GM12878 (cell line): ENCODE measurements at regions not wholly inside any gene's neighbourhood (a gene's known extent, or its start where the extent isn't known, plus 50 kb on each side); places are given as distances from the start of the nearest gene placed in this dataset.

Experiments used
- ATAC-seq: fragments of 200-7000 bp; cut with Tn5 transposase; 3 replicates; pipeline ENCODE4 v1.9.1; 2020; ENCODE audit warnings: mild to moderate bottlenecking, moderate library complexity
- BruUV-seq: library from RNA; stranded (reverse); fragments of 400-500 nt; replicated peaks from 2 replicates; lab custom pipeline; 2021; lab: Mats Ljungman, UMichigan
- CTCF ChIA-PET: fragments of 300-600 bp; sonication (Branson Sonifier 250); formaldehyde crosslinking; extraction: SDS; loops from one replicate; lab custom pipeline; 2021; ENCODE audit warnings: inconsistent platforms; lab: Yijun Ruan, JAX
- POLR2A ChIA-PET: fragments of 350-600 bp; formaldehyde crosslinking; extraction: SDS; loops from one replicate; lab custom pipeline; 2021; ENCODE audit warnings: inconsistent platforms; lab: Charles Lee
- RAD21 ChIA-PET: fragments of 300-600 bp; sonication (Branson Sonifier 250); formaldehyde crosslinking; loops from one replicate; lab custom pipeline; 2023; ENCODE audit warnings: antibody characterized with exemption; ENCODE audit not compliant: unreplicated experiment; lab: Charles Lee
- SMC1A ChIA-PET: fragments of 300-600 bp; sonication (Branson Sonifier 250); formaldehyde crosslinking; loops from one replicate; lab custom pipeline; 2023; ENCODE audit not compliant: unreplicated experiment, uncharacterized antibody; lab: Charles Lee
- DNase-seq: peaks from one replicate; pipeline ENCODE4 v3.0.0-alpha.2; 2011; ENCODE audit warnings: low read depth, low spot score
- FAIRE-seq: peaks from 3 replicates; lab custom pipeline; 2011; peaks lifted over from hg19 to GRCh38; lab: Jason Lieb, UNC
- H2AFZ ChIP-seq: 2 replicates; pipeline ENCODE4 v1.6.0; 2011; ENCODE audit warnings: low read depth, low read length, control low read depth; ENCODE audit not compliant: control insufficient read depth
- H3K27ac ChIP-seq: 2 replicates; pipeline ENCODE4 v1.5.1; 2011; ENCODE audit warnings: control low read depth; ENCODE audit not compliant: control insufficient read depth, insufficient read depth
- H3K27me3 ChIP-seq, 2 experiments: replicated peaks in 1 of 2; 2 replicates each; pipeline versions ENCODE4 v1.6.0 to v1.6.1; 2011; ENCODE audit warnings: low read length in 1 of 2; ENCODE audit not compliant: control insufficient read depth in 2 of 2, insufficient read depth in 2 of 2
- H3K36me3 ChIP-seq, 2 experiments: 2 replicates each; pipeline ENCODE4 v1.5.1; 2011; ENCODE audit warnings: low read length in 1 of 2; ENCODE audit not compliant: control insufficient read depth in 2 of 2, insufficient read depth in 2 of 2
- H3K4me1 ChIP-seq: 2 replicates; pipeline ENCODE4 v1.6.1; 2011; ENCODE audit warnings: mild to moderate bottlenecking, low read length, moderate library complexity, mixed read lengths; ENCODE audit not compliant: control insufficient read depth, insufficient read depth
- H3K4me2 ChIP-seq: 2 replicates; pipeline ENCODE4 v1.6.0; 2011; ENCODE audit warnings: control low read depth; ENCODE audit not compliant: control insufficient read depth, insufficient read depth
- H3K4me3 ChIP-seq: fragments of 200-600 bp; sonication (generic); 2 replicates; pipeline ENCODE4 v1.5.1; 2016
- H3K79me2 ChIP-seq: 2 replicates; pipeline ENCODE4 v1.6.0; 2011; ENCODE audit warnings: low read length; ENCODE audit not compliant: control insufficient read depth, insufficient read depth
- H3K9ac ChIP-seq: 2 replicates; pipeline ENCODE4 v1.8.0; 2011; ENCODE audit warnings: low read length, control low read depth, mixed read lengths; ENCODE audit not compliant: control insufficient read depth, insufficient read depth
- H3K9me3 ChIP-seq: replicated peaks from 3 replicates; pipeline ENCODE4 v1.5.1; 2011; ENCODE audit warnings: mild to moderate bottlenecking, low read length; ENCODE audit not compliant: control insufficient read depth, insufficient read depth
- H4K20me1 ChIP-seq: 2 replicates; pipeline ENCODE4 v1.6.0; 2011; ENCODE audit not compliant: control insufficient read depth, insufficient read depth
- EZH2 ChIP-seq: IDR thresholded peaks from 2 replicates; pipeline ENCODE4 v1.6.1; 2012; ENCODE audit warnings: low read depth, mild to moderate bottlenecking, control low read depth, inconsistent platforms, low read length, borderline replicate concordance; ENCODE audit not compliant: control insufficient read depth
- FOXK2 ChIP-seq: fragments of 450-650 bp; IDR thresholded peaks from 2 replicates; pipeline ENCODE4 v1.6.1; 2017; ENCODE audit warnings: mild to moderate bottlenecking, moderate library complexity
- KLF5 ChIP-seq: fragments of 450-650 bp; IDR thresholded peaks from 2 replicates; pipeline ENCODE4 v1.6.1; 2014; ENCODE audit warnings: mild to moderate bottlenecking; ENCODE audit not compliant: partially characterized antibody
- NR2C2 ChIP-seq: IDR thresholded peaks from 2 replicates; pipeline ENCODE4 v1.6.1; 2011; ENCODE audit warnings: borderline replicate concordance, low read depth; ENCODE audit not compliant: control insufficient read depth, insufficient read length
- POLR2AphosphoS5 ChIP-seq: IDR thresholded peaks from 2 replicates; pipeline ENCODE4 v1.6.1; 2011; ENCODE audit warnings: mild to moderate bottlenecking, low read length, inconsistent platforms
- RB1 ChIP-seq: fragments of 450-650 bp; formaldehyde crosslinking; IDR thresholded peaks from 2 replicates; pipeline ENCODE4 v1.6.1; 2017; ENCODE audit warnings: mild to moderate bottlenecking, borderline replicate concordance
- SKIL ChIP-seq: fragments of 450-650 bp; IDR thresholded peaks from 2 replicates; pipeline ENCODE4 v1.6.1; 2017; ENCODE audit warnings: mild to moderate bottlenecking, low read depth, inconsistent platforms; ENCODE audit not compliant: poor library complexity, severe bottlenecking
- SP1 ChIP-seq: IDR thresholded peaks from one replicate; pipeline ENCODE4 v1.6.1; 2011; ENCODE audit warnings: low read depth, low read length
- TBL1XR1 ChIP-seq: IDR thresholded peaks from 2 replicates; pipeline ENCODE4 v1.6.1; 2012; ENCODE audit warnings: low read depth, low read length, improper control_type of control experiment
- TCF3 ChIP-seq: IDR thresholded peaks from 2 replicates; pipeline ENCODE4 v1.6.1; 2012; ENCODE audit warnings: low read depth, mild to moderate bottlenecking, low read length, borderline replicate concordance; ENCODE audit not compliant: insufficient read depth
- ZBTB4 ChIP-seq: fragments of 450-650 bp; formaldehyde crosslinking; IDR thresholded peaks from 2 replicates; pipeline ENCODE4 v1.4.0; 2022; ENCODE audit warnings: mild to moderate bottlenecking, moderate library complexity
- WGBS: methylation state at CpG from one replicate; pipeline ENCODE4 v1.1.6; 2016; ENCODE audit warnings: low lambda C conversion rate; ENCODE audit not compliant: insufficient replicate concordance, insufficient coverage; ENCODE audit errors: missing lambda C conversion rate; 5-methylcytosine and 5-hydroxymethylcytosine counted together
- in situ Hi-C: fragments of 300-500 bp; cut with MboI; formaldehyde crosslinking; loops from 9 replicates; pipeline ENCODE4 v1.14.3; 2018; ENCODE audit warnings: mixed read lengths
- intact Hi-C: fragments of 100-400 bp; cut with micrococcal nuclease; formaldehyde crosslinking; loops from one replicate; pipeline ENCODE4 v1.14.2; 2022; ENCODE audit not compliant: unreplicated experiment
- TF ChIP-seq, protein P1 (sequence below): IDR thresholded peaks from 2 replicates; pipeline ENCODE4 v1.6.1; 2011; ENCODE audit warnings: low read depth, mild to moderate bottlenecking, low read length, moderate library complexity, borderline replicate concordance; ENCODE audit errors: extremely low read depth

GRCh38 chr5:34509392-34509791 lies 146.7 kb upstream of the RAI14 start:
- DNase-seq, result no peak
- POLR2A ChIA-PET, result no interaction called here
- Histone ChIP-seq H3K79me2 (no peaks in the 10 kb centered on the region), H3K27ac (no peak overlapping the region), H3K4me2 (no peak overlapping the region), H3K4me3 (no peak overlapping the region), H3K4me1 (no peaks in the 10 kb centered on the region), H4K20me1 (no peaks in the 10 kb centered on the region)
- intact Hi-C loops, result no loop called here
- WGBS, result 20% methylated on average over 2 of the region's 2 CpGs
- SMC1A ChIA-PET, result no interaction called here
- no TSS peak for BruUV-seq
- RAD21 ChIA-PET, result no interaction called here
- no peak for ATAC-seq
- no peak for TF ChIP-seq NR2C2
- no peak for TF ChIP-seq ZBTB4 (CRISPR knock-in tag)
- no peak for TF ChIP-seq TCF3
- TF ChIP-seq, all 136 proteins: peak for 0
- FAIRE-seq, result no peak
- no peak overlapping the region for H3K9ac ChIP-seq
- H3K27me3 ChIP-seq, result no peaks in the 10 kb centered on the region
- CTCF ChIA-PET, result no interaction called here
- H3K36me3 ChIP-seq, result no peaks in the 10 kb centered on the region
- H3K9me3 ChIP-seq, result no peaks in the 10 kb centered on the region
- H2AFZ ChIP-seq, result no peak overlapping the region
- in situ Hi-C loops, result no loop called here

DNA sequence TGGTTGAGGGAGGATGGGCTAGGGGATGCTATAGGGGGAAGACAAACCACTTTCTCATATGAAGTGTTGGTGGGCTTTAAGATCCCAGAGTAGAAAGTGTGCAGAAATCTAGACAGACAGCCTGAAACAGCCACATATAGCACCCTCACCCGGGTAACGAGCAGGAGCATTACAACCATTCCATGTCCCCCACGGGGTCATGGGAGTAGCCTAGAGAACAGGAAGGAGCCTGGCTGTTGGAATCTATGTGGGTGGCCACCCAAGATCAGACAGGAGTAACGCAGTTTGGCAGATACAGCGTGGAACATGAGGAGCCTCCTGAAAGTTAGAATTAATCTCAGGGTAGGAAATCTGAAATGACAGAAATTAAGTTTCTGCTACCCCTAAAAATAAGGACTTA lies 146.1 kb upstream of the RAI14 start:
- ATAC-seq (no peak), FAIRE-seq (no peak), DNase-seq (no peak)
- Histone ChIP-seq H3K79me2 (no peaks in the 10 kb centered on the region), H3K4me2 (no peak overlapping the region), H3K9ac (no peak overlapping the region), H3K9me3 (no peaks in the 10 kb centered on the region), H3K27me3 (no peaks in the 10 kb centered on the region), H3K36me3 (no peaks in the 10 kb centered on the region), H3K27ac (no peak overlapping the region), H2AFZ (no peak overlapping the region), H3K4me1 (no peaks in the 10 kb centered on the region), H3K4me3 (no peak overlapping the region), H4K20me1 (no peaks in the 10 kb centered on the region)
- RAD21 ChIA-PET, result no interaction called here
- WGBS, result 71% methylated on average over 5 of the region's 5 CpGs
- SMC1A ChIA-PET, result no interaction called here
- CTCF ChIA-PET, result interaction anchor here (1.1 kb wide), 1 partner anchor 24 kb away, joined by 5 read pairs; no protein-coding TSS in a partner anchor
- intact Hi-C loops (no loop called here), in situ Hi-C loops (no loop called here)
- POLR2A ChIA-PET, result no interaction called here
- BruUV-seq, result no TSS peak
- TF ChIP-seq RB1 (no peak), SP1 (no peak), EZH2 (no peak), SKIL (no peak), TBL1XR1 (no peak), KLF5 (no peak), POLR2AphosphoS5 (no peak), FOXK2 (no peak)
- TF ChIP-seq, protein P1, sequence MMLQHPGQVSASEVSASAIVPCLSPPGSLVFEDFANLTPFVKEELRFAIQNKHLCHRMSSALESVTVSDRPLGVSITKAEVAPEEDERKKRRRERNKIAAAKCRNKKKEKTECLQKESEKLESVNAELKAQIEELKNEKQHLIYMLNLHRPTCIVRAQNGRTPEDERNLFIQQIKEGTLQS, result no peak
